HepG2 (cell line): ENCODE measurements at regions not wholly inside any gene's neighbourhood (a gene's known extent, or its start where the extent isn't known, plus 50 kb on each side); places are given as distances from the start of the nearest gene placed in this dataset.
A peak's percentile ranks its signal among the peaks of the same experiment; 100 is the strongest.

Source experiments
- ATAC-seq: fragments of 200-7000 bp; cut with Tn5 transposase; 3 replicates; pipeline ENCODE4 v1.9.1; 2020; ENCODE audit warnings: mild to moderate bottlenecking, moderate library complexity
- BruUV-seq: library from RNA; stranded (reverse); fragments of 400-500 nt; replicated peaks from 2 replicates; lab custom pipeline; 2021; lab: Mats Ljungman, UMichigan
- CTCF ChIA-PET: fragments of 300-600 bp; formaldehyde crosslinking; extraction: SDS; loops from one replicate; lab custom pipeline; 2021; ENCODE audit warnings: low total read pairs, inconsistent platforms, low intra/inter-chr PET ratio; lab: Yijun Ruan, JAX
- POLR2A ChIA-PET: fragments of 350-600 bp; sonication (Branson Sonifier 250); formaldehyde crosslinking; loops from one replicate; lab custom pipeline; 2020; ENCODE audit warnings: antibody characterized with exemption, inconsistent platforms; lab: Yijun Ruan, JAX
- DNase-seq: peaks from one replicate; pipeline ENCODE4 v3.0.0-alpha.2; 2015; ENCODE audit warnings: low spot score
- FAIRE-seq: peaks from 3 replicates; lab custom pipeline; 2011; peaks lifted over from hg19 to GRCh38; lab: Jason Lieb, UNC
- H2AFZ ChIP-seq: one replicate; pipeline ENCODE4 v1.6.1; 2011; ENCODE audit warnings: low read length, inconsistent platforms
- H3K27ac ChIP-seq: fragments of 300-600 bp; 3 replicates; pipeline ENCODE4 v1.8.0; 2011; ENCODE audit warnings: mixed run types, mild to moderate bottlenecking, mixed read lengths, low read length, inconsistent platforms; ENCODE audit not compliant: insufficient read depth; ENCODE audit errors: extremely low read length
- H3K27me3 ChIP-seq, 2 experiments: fragments of 200-600 bp in 1 of 2; 2 replicates in 1 of 2; 3 replicates in 1 of 2; pipeline versions ENCODE4 v1.6.0 to v1.8.0; 2011; ENCODE audit warnings: low read length in 2 of 2, mild to moderate bottlenecking in 2 of 2, moderate library complexity in 2 of 2, inconsistent platforms in 1 of 2; ENCODE audit not compliant: insufficient read depth in 2 of 2, control insufficient read depth in 1 of 2
- H3K36me3 ChIP-seq, 2 experiments: fragments of 200-600 bp in 1 of 2; replicated peaks in 1 of 2; 2 replicates in 1 of 2; 3 replicates in 1 of 2; pipeline versions ENCODE4 v1.5.1 to v1.8.0; 2011; ENCODE audit warnings: low read length in 2 of 2, inconsistent platforms in 1 of 2; ENCODE audit not compliant: insufficient read depth in 2 of 2, control insufficient read depth in 1 of 2
- H3K4me1 ChIP-seq: 2 replicates; pipeline ENCODE4 v1.5.1; 2012; ENCODE audit warnings: low read length, inconsistent platforms; ENCODE audit not compliant: insufficient read depth
- H3K4me2 ChIP-seq: 2 replicates; pipeline ENCODE4 v1.6.0; 2011; ENCODE audit warnings: low read depth, low read length, inconsistent platforms
- H3K4me3 ChIP-seq, 3 experiments: fragments of 200-600 bp in 1 of 3; sonication (generic), shearing (Covaris generic) in 1 of 3; replicated peaks in 1 of 3; 2 replicates each; pipeline ENCODE4 v1.5.1; 2011 to 2016; ENCODE audit warnings: low read length in 3 of 3, inconsistent platforms in 2 of 3, low read depth in 2 of 3, mild to moderate bottlenecking in 2 of 3, control low read depth in 1 of 3, mixed read lengths in 1 of 3; ENCODE audit not compliant: insufficient read depth in 1 of 3
- H3K79me2 ChIP-seq: one replicate; pipeline ENCODE4 v1.6.1; 2011; ENCODE audit warnings: low read length, inconsistent platforms; ENCODE audit not compliant: insufficient read depth
- H3K9ac ChIP-seq: 2 replicates; pipeline ENCODE4 v1.6.0; 2011; ENCODE audit warnings: mild to moderate bottlenecking, low read depth, low read length, inconsistent platforms; ENCODE audit not compliant: insufficient read depth
- H3K9me3 ChIP-seq: 2 replicates; pipeline ENCODE4 v1.5.1; 2012; ENCODE audit warnings: mild to moderate bottlenecking, low read length
- H4K20me1 ChIP-seq: 2 replicates; pipeline ENCODE4 v1.6.0; 2011; ENCODE audit warnings: inconsistent platforms, mild to moderate bottlenecking, low read length, moderate library complexity; ENCODE audit not compliant: insufficient read depth
- ASH2L ChIP-seq: fragments of 300-600, 200-600 bp; sonication (generic); IDR thresholded peaks from 2 replicates; pipeline ENCODE4 v1.7.0; 2017; ENCODE audit warnings: low read depth, mild to moderate bottlenecking, moderate library complexity, mixed read lengths, low read length; ENCODE audit not compliant: insufficient read length
- MAFF ChIP-seq: IDR thresholded peaks from 2 replicates; pipeline ENCODE4 v1.6.1; 2011; ENCODE audit warnings: low read depth, low read length, improper control_type of control experiment
- MAFK ChIP-seq, 2 experiments: IDR thresholded peaks in 1 of 2; conservative IDR thresholded peaks in 1 of 2; 2 replicates each; pipeline ENCODE4 v1.6.1; 2011; ENCODE audit warnings: improper control_type of control experiment in 2 of 2, low read length in 2 of 2
- NFE2L2 ChIP-seq: fragments of 150-350 bp; IDR thresholded peaks from 2 replicates; pipeline ENCODE4 v1.6.1; 2014; ENCODE audit warnings: low read length
- NKX3-1 ChIP-seq: sonication (generic); formaldehyde crosslinking; IDR thresholded peaks from 2 replicates; pipeline ENCODE4 v1.5.0; 2020; ENCODE audit warnings: missing genetic modification reagents
- TAF15 ChIP-seq: fragments of 200-400 bp; formaldehyde crosslinking; IDR thresholded peaks from one replicate; pipeline ENCODE4 v1.6.1; 2018; ENCODE audit warnings: mild to moderate bottlenecking, low read depth, low read length; ENCODE audit not compliant: poor library complexity, severe bottlenecking
- ZNF431 ChIP-seq: sonication (generic); formaldehyde crosslinking; IDR thresholded peaks from 2 replicates; pipeline ENCODE4 v1.9.0; 2022; ENCODE audit warnings: missing genetic modification reagents, low read depth, mild to moderate bottlenecking, borderline replicate concordance
- ZNF547 ChIP-seq: sonication (generic); formaldehyde crosslinking; IDR thresholded peaks from 2 replicates; pipeline ENCODE4 v1.5.1; 2020; ENCODE audit warnings: mild to moderate bottlenecking, missing genetic modification reagents
- ZNF670 ChIP-seq: sonication (generic); formaldehyde crosslinking; IDR thresholded peaks from 2 replicates; pipeline ENCODE4 v1.8.0; 2022; ENCODE audit warnings: mild to moderate bottlenecking, missing genetic modification reagents, borderline replicate concordance
- WGBS: methylation state at CpG from one replicate; pipeline ENCODE4 v1.1.6; 2017; ENCODE audit warnings: low lambda C conversion rate; 5-methylcytosine and 5-hydroxymethylcytosine counted together
- in situ Hi-C: cut with HindIII; loops from 2 replicates; pipeline ENCODE4 v1.10.0; 2017; ENCODE audit warnings: low pct_unique_long_range_greater_than_20kb; ENCODE audit not compliant: extremely low pct_ligation_motif_present
- intact Hi-C: fragments of 100-400 bp; cut with micrococcal nuclease; formaldehyde crosslinking; loops from one replicate; pipeline ENCODE4 v1.10.0; 2022; ENCODE audit not compliant: unreplicated experiment
- TF ChIP-seq, protein P1 (sequence below): sonication (generic); formaldehyde crosslinking; IDR thresholded peaks from 2 replicates; pipeline ENCODE4; 2020; ENCODE audit warnings: missing genetic modification reagents, mild to moderate bottlenecking, borderline replicate concordance
- TF ChIP-seq, protein P2 (sequence below): IDR thresholded peaks from 2 replicates; pipeline ENCODE4 v1.6.1; 2012; ENCODE audit warnings: low read depth, low read length, improper control_type of control experiment
- TF ChIP-seq, protein P3 (sequence below): sonication (generic); formaldehyde crosslinking; conservative IDR thresholded peaks from 2 replicates; pipeline ENCODE4 v1.8.1; 2023; ENCODE audit warnings: missing genetic modification reagents

DNA sequence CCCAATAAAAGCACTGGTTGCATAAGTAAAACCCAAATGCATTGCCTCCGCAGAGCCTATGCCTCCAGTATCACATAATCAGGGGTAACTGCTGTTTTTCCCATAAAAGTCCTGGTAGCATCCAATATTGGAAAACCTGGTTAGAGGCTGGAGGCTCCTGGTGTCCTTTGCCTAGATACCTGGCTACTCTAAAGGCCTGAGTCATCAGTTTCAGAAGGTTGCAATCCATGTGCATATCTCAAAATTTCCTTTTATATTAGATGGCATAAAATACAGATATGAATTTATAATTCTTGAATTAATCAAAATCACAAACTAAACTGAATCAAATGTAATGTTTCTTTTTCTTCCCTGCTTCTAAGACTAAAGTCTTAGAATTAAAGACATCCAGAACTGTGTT, 164.2 kb upstream of the DCN start:
- POLR2A ChIA-PET = no interaction called here
- FAIRE-seq = no peak

More for the DNA sequence above, 164.2 kb upstream of the DCN start:
- Histone ChIP-seq H3K4me2 (no peak overlapping the region), H3K27ac (no peak overlapping the region), H3K79me2 (no peaks in the 10 kb centered on the region), H3K27me3 (no peaks in the 10 kb centered on the region), H3K36me3 (no peaks in the 10 kb centered on the region), H4K20me1 (no peaks in the 10 kb centered on the region), H2AFZ (no peak overlapping the region), H3K9ac (no peak overlapping the region), H3K9me3 (no peaks in the 10 kb centered on the region), H3K4me3 (no peak overlapping the region), H3K4me1 (no peaks in the 10 kb centered on the region)
- CTCF ChIA-PET = no interaction called here
- DNase-seq (no peak), ATAC-seq (no peak)
- intact Hi-C loops = no loop called here
- TF ChIP-seq MAFK (conservative IDR thresholded peaks at IDR 0.05 in 1 of 2, IDR thresholded peaks at IDR 0.05 in 1 of 2; ENCODE audit: low read length in 2 of 2) (peak; percentile 78 to 90), TAF15 (no peak), ZNF547 (CRISPR knock-in tag) (no peak), ASH2L (no peak), NKX3-1 (CRISPR knock-in tag) (no peak), MAFF (peak; percentile 79), ZNF670 (CRISPR knock-in tag) (no peak), ZNF431 (CRISPR knock-in tag) (no peak), NFE2L2 (no peak)
- TF ChIP-seq, protein P1, sequence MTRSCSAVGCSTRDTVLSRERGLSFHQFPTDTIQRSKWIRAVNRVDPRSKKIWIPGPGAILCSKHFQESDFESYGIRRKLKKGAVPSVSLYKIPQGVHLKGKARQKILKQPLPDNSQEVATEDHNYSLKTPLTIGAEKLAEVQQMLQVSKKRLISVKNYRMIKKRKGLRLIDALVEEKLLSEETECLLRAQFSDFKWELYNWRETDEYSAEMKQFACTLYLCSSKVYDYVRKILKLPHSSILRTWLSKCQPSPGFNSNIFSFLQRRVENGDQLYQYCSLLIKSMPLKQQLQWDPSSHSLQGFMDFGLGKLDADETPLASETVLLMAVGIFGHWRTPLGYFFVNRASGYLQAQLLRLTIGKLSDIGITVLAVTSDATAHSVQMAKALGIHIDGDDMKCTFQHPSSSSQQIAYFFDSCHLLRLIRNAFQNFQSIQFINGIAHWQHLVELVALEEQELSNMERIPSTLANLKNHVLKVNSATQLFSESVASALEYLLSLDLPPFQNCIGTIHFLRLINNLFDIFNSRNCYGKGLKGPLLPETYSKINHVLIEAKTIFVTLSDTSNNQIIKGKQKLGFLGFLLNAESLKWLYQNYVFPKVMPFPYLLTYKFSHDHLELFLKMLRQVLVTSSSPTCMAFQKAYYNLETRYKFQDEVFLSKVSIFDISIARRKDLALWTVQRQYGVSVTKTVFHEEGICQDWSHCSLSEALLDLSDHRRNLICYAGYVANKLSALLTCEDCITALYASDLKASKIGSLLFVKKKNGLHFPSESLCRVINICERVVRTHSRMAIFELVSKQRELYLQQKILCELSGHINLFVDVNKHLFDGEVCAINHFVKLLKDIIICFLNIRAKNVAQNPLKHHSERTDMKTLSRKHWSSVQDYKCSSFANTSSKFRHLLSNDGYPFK (CRISPR knock-in tag) = no peak
- TF ChIP-seq, protein P2, sequence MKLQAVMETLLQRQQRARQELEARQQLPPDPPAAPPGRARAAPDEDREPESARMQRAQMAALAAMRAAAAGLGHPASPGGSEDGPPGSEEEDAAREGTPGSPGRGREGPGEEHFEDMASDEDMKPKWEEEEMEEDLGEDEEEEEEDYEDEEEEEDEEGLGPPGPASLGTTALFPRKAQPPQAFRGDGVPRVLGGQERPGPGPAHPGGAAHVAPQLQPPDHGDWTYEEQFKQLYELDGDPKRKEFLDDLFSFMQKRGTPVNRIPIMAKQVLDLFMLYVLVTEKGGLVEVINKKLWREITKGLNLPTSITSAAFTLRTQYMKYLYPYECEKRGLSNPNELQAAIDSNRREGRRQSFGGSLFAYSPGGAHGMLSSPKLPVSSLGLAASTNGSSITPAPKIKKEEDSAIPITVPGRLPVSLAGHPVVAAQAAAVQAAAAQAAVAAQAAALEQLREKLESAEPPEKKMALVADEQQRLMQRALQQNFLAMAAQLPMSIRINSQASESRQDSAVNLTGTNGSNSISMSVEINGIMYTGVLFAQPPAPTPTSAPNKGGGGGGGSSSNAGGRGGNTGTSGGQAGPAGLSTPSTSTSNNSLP = no peak
- TF ChIP-seq, protein P3, sequence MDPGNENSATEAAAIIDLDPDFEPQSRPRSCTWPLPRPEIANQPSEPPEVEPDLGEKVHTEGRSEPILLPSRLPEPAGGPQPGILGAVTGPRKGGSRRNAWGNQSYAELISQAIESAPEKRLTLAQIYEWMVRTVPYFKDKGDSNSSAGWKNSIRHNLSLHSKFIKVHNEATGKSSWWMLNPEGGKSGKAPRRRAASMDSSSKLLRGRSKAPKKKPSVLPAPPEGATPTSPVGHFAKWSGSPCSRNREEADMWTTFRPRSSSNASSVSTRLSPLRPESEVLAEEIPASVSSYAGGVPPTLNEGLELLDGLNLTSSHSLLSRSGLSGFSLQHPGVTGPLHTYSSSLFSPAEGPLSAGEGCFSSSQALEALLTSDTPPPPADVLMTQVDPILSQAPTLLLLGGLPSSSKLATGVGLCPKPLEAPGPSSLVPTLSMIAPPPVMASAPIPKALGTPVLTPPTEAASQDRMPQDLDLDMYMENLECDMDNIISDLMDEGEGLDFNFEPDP = no peak
- no TSS peak for BruUV-seq
- in situ Hi-C loops = loop anchor here (25.0 kb wide), 1 partner anchor 385 kb away; the partner anchor contains the start of gene CCER1
- 0% methylated on average over 1 of the region's 1 CpG for WGBS
